CD4-positive, alpha-beta memory T cell (primary cell): ENCODE measurements at regions not wholly inside any gene's neighbourhood (a gene's known extent, or its start where the extent isn't known, plus 50 kb on each side); places are given as distances from the start of the nearest gene placed in this dataset.
A peak's percentile ranks its signal among the peaks of the same experiment; 100 is the strongest.

Source experiments
- CTCF ChIA-PET: fragments of 350-600 bp; sonication (Branson Sonifier 250); formaldehyde crosslinking; loops from one replicate; lab custom pipeline; 2021; ENCODE audit warnings: inconsistent platforms; ENCODE audit not compliant: partially characterized antibody; lab: Charles Lee
- POLR2A ChIA-PET: fragments of 350-600 bp; sonication (Branson Sonifier 250); formaldehyde crosslinking; loops from one replicate; lab custom pipeline; 2021; ENCODE audit not compliant: partially characterized antibody; lab: Charles Lee
- DNase-seq, 5 donors: peaks; one replicate each; pipeline versions ENCODE4 v3.0.0 to v3.0.0-alpha.2; 2020 to 2022; ENCODE audit warnings: mixed read lengths in 1 of 5
- H3K27ac ChIP-seq: one replicate; pipeline ENCODE4 v1.7.0; 2013; ENCODE audit warnings: low read depth, low read length
- H3K27me3 ChIP-seq: 2 replicates; pipeline ENCODE4 v1.7.0; 2013; ENCODE audit warnings: mild to moderate bottlenecking, low read length, moderate library complexity; ENCODE audit not compliant: insufficient read depth
- H3K36me3 ChIP-seq: 2 replicates; pipeline ENCODE4 v1.7.0; 2013; ENCODE audit warnings: mild to moderate bottlenecking, low read length, moderate library complexity; ENCODE audit not compliant: insufficient read depth
- H3K4me1 ChIP-seq: 2 replicates; pipeline ENCODE4 v1.7.0; 2013; ENCODE audit warnings: mild to moderate bottlenecking, low read length, moderate library complexity; ENCODE audit not compliant: insufficient read depth
- H3K4me3 ChIP-seq, 2 donors: one replicate each; pipeline ENCODE4 v1.7.0; 2013; ENCODE audit warnings: low read length in 2 of 2, mild to moderate bottlenecking in 1 of 2
- H3K9me3 ChIP-seq, 2 donors: one replicate each; pipeline ENCODE4 v1.7.0; 2013; ENCODE audit warnings: low read length in 2 of 2, control low read depth in 1 of 2; ENCODE audit not compliant: control insufficient read depth in 1 of 2
- H3K27ac Mint-ChIP-seq, 7 donors: one replicate each; pipeline ENCODE4 v1.8.0; 2020 to 2021; ENCODE audit warnings: mixed read lengths in 7 of 7, mild to moderate bottlenecking in 6 of 7, inconsistent platforms in 3 of 7, moderate library complexity in 3 of 7
- H3K27me3 Mint-ChIP-seq, 2 donors: one replicate each; pipeline ENCODE4 v1.8.0; 2020 to 2021; ENCODE audit warnings: mixed read lengths in 2 of 2
- H3K36me3 Mint-ChIP-seq, 2 donors: one replicate each; pipeline ENCODE4 v1.8.0; 2020 to 2021; ENCODE audit warnings: mixed read lengths in 2 of 2, inconsistent platforms in 1 of 2, mild to moderate bottlenecking in 1 of 2
- H3K4me1 Mint-ChIP-seq, 4 donors: one replicate each; pipeline ENCODE4 v1.8.0; 2020 to 2021; ENCODE audit warnings: mixed read lengths in 4 of 4, mild to moderate bottlenecking in 1 of 4
- H3K4me3 Mint-ChIP-seq, 8 donors: one replicate each; pipeline ENCODE4 v1.8.0; 2020 to 2021; ENCODE audit warnings: mixed read lengths in 8 of 8, mild to moderate bottlenecking in 7 of 8, moderate library complexity in 6 of 8, inconsistent platforms in 3 of 8
- H3K9me3 Mint-ChIP-seq, 8 donors: one replicate each; pipeline ENCODE4 v1.8.0; 2020 to 2021; ENCODE audit warnings: mixed read lengths in 8 of 8, mild to moderate bottlenecking in 5 of 8, inconsistent platforms in 3 of 8, moderate library complexity in 1 of 8
- intact Hi-C: fragments of 100-400 bp; cut with micrococcal nuclease; formaldehyde crosslinking; loops from one replicate; pipeline ENCODE4 v1.15.1; 2023

- H3K4me3 Mint-ChIP-seq, result no peak overlapping the region
- Histone ChIP-seq H3K4me1 (no peaks in the 10 kb centered on the region), H3K27ac (no peak overlapping the region), H3K36me3 (no peaks in the 10 kb centered on the region), H3K27me3 (no peaks in the 10 kb centered on the region), H3K9me3 (no peaks in the 10 kb centered on the region), H3K4me3 (no peak overlapping the region)
- H3K4me1 Mint-ChIP-seq, result no peaks in the 10 kb centered on the region
- no peak overlapping the region for H3K27ac Mint-ChIP-seq
- no peak for DNase-seq
- POLR2A ChIA-PET, result no interaction called here
- H3K36me3 Mint-ChIP-seq, result no peaks in the 10 kb centered on the region
- CTCF ChIA-PET, result no interaction called here
- H3K9me3 Mint-ChIP-seq, result peaks cover 0 to 4% (median 0%) of the 10 kb centered on the region in 8 donors
- intact Hi-C loops, result no loop called here
- H3K27me3 Mint-ChIP-seq, result no peaks in the 10 kb centered on the region
Measured at GRCh38 chr14:44438221-44438620, 68.9 kb downstream of the FSCB start.

DNA sequence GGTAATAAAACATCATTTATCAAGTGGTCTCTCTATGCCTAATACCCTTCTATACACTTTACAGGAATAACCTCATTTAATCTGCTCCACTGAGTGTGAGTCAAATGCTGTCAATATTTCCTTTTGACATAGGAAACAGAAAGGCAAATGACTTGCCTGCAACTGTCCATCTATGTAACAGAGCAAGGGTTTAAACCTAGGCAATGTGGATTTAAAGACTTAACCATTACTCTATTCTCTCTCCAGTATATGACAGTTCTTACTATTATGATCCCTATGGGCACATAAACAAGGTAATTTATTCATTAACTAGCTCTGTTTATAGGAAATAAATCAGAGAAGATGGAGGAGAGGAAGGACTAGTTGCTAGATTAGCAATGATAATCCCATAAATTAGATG is 70.6 kb downstream of the FSCB start:
- no peak overlapping the region for H3K4me3 ChIP-seq
- H3K9me3 ChIP-seq, result no peaks in the 10 kb centered on the region
- no peak for DNase-seq
- no peaks in the 10 kb centered on the region for H3K27me3 Mint-ChIP-seq
- ChIA-PET CTCF (no interaction called here), POLR2A (no interaction called here)
- H3K4me1 Mint-ChIP-seq, result no peaks in the 10 kb centered on the region
- no peak overlapping the region for H3K27ac Mint-ChIP-seq
- H3K4me3 Mint-ChIP-seq, result no peak overlapping the region
- H3K4me1 ChIP-seq, result no peaks in the 10 kb centered on the region
- no peaks in the 10 kb centered on the region for H3K36me3 ChIP-seq
- no peaks in the 10 kb centered on the region for H3K36me3 Mint-ChIP-seq
- no peaks in the 10 kb centered on the region for H3K27me3 ChIP-seq
- intact Hi-C loops, result no loop called here
- H3K27ac ChIP-seq, result no peak overlapping the region
- H3K9me3 Mint-ChIP-seq, result peaks cover 0 to 5% (median 1%) of the 10 kb centered on the region in 8 donors

DNA sequence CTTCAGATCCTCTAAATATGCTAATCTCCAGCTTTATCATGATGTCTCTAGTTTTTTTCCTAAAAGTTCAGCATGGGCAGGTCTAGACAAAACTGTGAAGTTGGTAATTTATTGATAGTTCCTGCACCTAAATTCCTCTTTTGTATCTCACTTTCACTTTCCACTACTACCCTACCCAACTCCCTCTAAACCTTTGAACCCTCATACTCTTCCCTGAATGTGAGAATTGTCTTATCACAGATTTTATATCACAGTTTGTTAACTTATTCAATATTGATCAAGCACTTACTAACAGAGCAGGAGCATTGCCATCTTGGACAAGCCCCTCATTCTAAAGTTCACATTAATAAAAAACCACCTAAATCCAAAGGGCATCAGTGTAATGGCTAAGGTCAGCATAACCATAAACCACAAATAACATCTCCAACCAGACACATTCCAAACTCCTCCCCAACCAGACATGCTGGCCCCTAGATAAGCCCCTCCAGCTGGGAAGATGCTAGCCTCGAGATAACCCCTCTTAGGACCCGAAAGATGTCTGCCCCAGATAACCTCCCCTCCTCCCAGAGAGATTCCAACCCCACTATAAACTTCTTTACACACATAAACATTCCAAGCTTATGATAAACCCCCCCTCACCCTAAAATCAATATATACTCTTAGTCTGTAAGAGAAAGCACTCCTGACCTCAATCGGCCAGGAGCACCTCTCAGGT is 78.7 kb downstream of the FSCB start:
- no peaks in the 10 kb centered on the region for H3K36me3 Mint-ChIP-seq
- Histone ChIP-seq H3K36me3 (no peaks in the 10 kb centered on the region), H3K27me3 (no peaks in the 10 kb centered on the region), H3K4me3 (no peak overlapping the region), H3K4me1 (no peaks in the 10 kb centered on the region), H3K27ac (no peak overlapping the region), H3K9me3 (no peaks in the 10 kb centered on the region)
- H3K9me3 Mint-ChIP-seq, result peaks cover 4 to 26% (median 9%) of the 10 kb centered on the region in 8 donors
- CTCF ChIA-PET, result no interaction called here
- H3K4me3 Mint-ChIP-seq, result no peak overlapping the region
- H3K27me3 Mint-ChIP-seq, result no peaks in the 10 kb centered on the region
- DNase-seq, result no peak
- intact Hi-C loops, result no loop called here
- POLR2A ChIA-PET, result no interaction called here
- H3K4me1 Mint-ChIP-seq, result no peaks in the 10 kb centered on the region
- no peak overlapping the region for H3K27ac Mint-ChIP-seq

- no peak for DNase-seq
- H3K36me3 Mint-ChIP-seq, result no peaks in the 10 kb centered on the region
- H3K9me3 Mint-ChIP-seq, result peaks cover 0 to 22% (median 9%) of the 10 kb centered on the region in 8 donors
- CTCF ChIA-PET, result no interaction called here
- no peaks in the 10 kb centered on the region for H3K4me1 Mint-ChIP-seq
- no peak overlapping the region for H3K27ac ChIP-seq
- POLR2A ChIA-PET, result no interaction called here
- no peaks in the 10 kb centered on the region for H3K27me3 Mint-ChIP-seq
- H3K36me3 ChIP-seq, result no peaks in the 10 kb centered on the region
- no peak overlapping the region for H3K27ac Mint-ChIP-seq
- H3K9me3 ChIP-seq, result no peaks in the 10 kb centered on the region
- no peaks in the 10 kb centered on the region for H3K27me3 ChIP-seq
- H3K4me1 ChIP-seq, result no peaks in the 10 kb centered on the region
- no peak overlapping the region for H3K4me3 ChIP-seq
- H3K4me3 Mint-ChIP-seq, result peak overlapping the region in 1 of 8 donors; percentile 7
- intact Hi-C loops, result no loop called here
Measured at GRCh38 chr14:44422699-44423098, 84.4 kb downstream of the FSCB start.

GRCh38 chr14:44420226-44420625 is 86.9 kb downstream of the FSCB start:
- no peak overlapping the region for H3K27ac ChIP-seq
- no peaks in the 10 kb centered on the region for H3K27me3 Mint-ChIP-seq

GRCh38 chr14:44418856-44419255 is 88.2 kb downstream of the FSCB start:
- H3K36me3 ChIP-seq, result no peaks in the 10 kb centered on the region
- H3K4me3 ChIP-seq, result no peak overlapping the region
- H3K27ac ChIP-seq, result no peak overlapping the region
- H3K27me3 ChIP-seq, result no peaks in the 10 kb centered on the region
- no peaks in the 10 kb centered on the region for H3K27me3 Mint-ChIP-seq
- CTCF ChIA-PET, result no interaction called here
- no peaks in the 10 kb centered on the region for H3K36me3 Mint-ChIP-seq
- intact Hi-C loops, result no loop called here
- H3K9me3 Mint-ChIP-seq, result peaks cover 0 to 23% (median 11%) of the 10 kb centered on the region in 8 donors
- no peak overlapping the region for H3K27ac Mint-ChIP-seq
- no peaks in the 10 kb centered on the region for H3K9me3 ChIP-seq
- no peaks in the 10 kb centered on the region for H3K4me1 Mint-ChIP-seq
- H3K4me3 Mint-ChIP-seq, result no peak overlapping the region
- no peaks in the 10 kb centered on the region for H3K4me1 ChIP-seq
- DNase-seq, result no peak
- POLR2A ChIA-PET, result no interaction called here

More at GRCh38 chr14:44420226-44420625, 86.9 kb downstream of the FSCB start:
- Histone ChIP-seq H3K9me3 (no peaks in the 10 kb centered on the region), H3K36me3 (no peaks in the 10 kb centered on the region), H3K4me3 (no peak overlapping the region), H3K4me1 (no peaks in the 10 kb centered on the region), H3K27me3 (no peaks in the 10 kb centered on the region)
- CTCF ChIA-PET, result no interaction called here
- POLR2A ChIA-PET, result no interaction called here
- Mint-ChIP-seq H3K4me1 (no peaks in the 10 kb centered on the region), H3K4me3 (no peak overlapping the region), H3K9me3 (peaks cover 0 to 26% (median 9%) of the 10 kb centered on the region in 8 donors), H3K36me3 (no peaks in the 10 kb centered on the region), H3K27ac (no peak overlapping the region)
- intact Hi-C loops, result no loop called here
- DNase-seq, result no peak

- no peaks in the 10 kb centered on the region for H3K27me3 ChIP-seq
- ChIA-PET POLR2A (no interaction called here), CTCF (no interaction called here)
- H3K27ac ChIP-seq, result no peak overlapping the region
- H3K4me3 Mint-ChIP-seq, result no peak overlapping the region
- H3K27me3 Mint-ChIP-seq, result no peaks in the 10 kb centered on the region
- no peak overlapping the region for H3K4me3 ChIP-seq
- peaks cover 0 to 25% (median 10%) of the 10 kb centered on the region in 8 donors for H3K9me3 Mint-ChIP-seq
- DNase-seq, result no peak
- H3K9me3 ChIP-seq, result no peaks in the 10 kb centered on the region
- intact Hi-C loops, result no loop called here
- H3K36me3 ChIP-seq, result no peaks in the 10 kb centered on the region
- no peaks in the 10 kb centered on the region for H3K4me1 Mint-ChIP-seq
- H3K27ac Mint-ChIP-seq, result no peak overlapping the region
- no peaks in the 10 kb centered on the region for H3K36me3 Mint-ChIP-seq
- H3K4me1 ChIP-seq, result no peaks in the 10 kb centered on the region
Measured at GRCh38 chr14:44417809-44418208, 89.3 kb downstream of the FSCB start.
